Lung (tissue), 11 donors: ENCODE measurements at regions not wholly inside any gene's neighbourhood (a gene's known extent, or its start where the extent isn't known, plus 50 kb on each side); places are given as distances from the start of the nearest gene placed in this dataset.
"Not testable (repeated sequence)": the region's sequence is repeated elsewhere in the genome, so short reads cannot be mapped to it uniquely, and the experiment has no call there.

Experiments used
- ATAC-seq: fragments of 200-7000 bp; cut with Tn5 transposase; one replicate; pipeline ENCODE4 v1.9.1; 2020; ENCODE audit warnings: moderate number of reproducible peaks; ENCODE audit not compliant: insufficient read depth, low FRiP score
- DNase-seq, 3 donors: peaks; one replicate each; pipeline ENCODE4 v3.0.0-alpha.2; 2013 to 2017
- H3K27ac ChIP-seq, 2 donors: one replicate each; pipeline ENCODE4 v1.5.1; 2013; ENCODE audit warnings: mild to moderate bottlenecking in 2 of 2, moderate library complexity in 2 of 2, control low read depth in 1 of 2, inconsistent platforms in 1 of 2, low read depth in 1 of 2, low read length in 1 of 2
- H3K27me3 ChIP-seq, 3 donors: one replicate each; pipeline ENCODE4 v1.5.1; 2013; ENCODE audit warnings: low read length in 2 of 3; ENCODE audit not compliant: control insufficient read depth in 3 of 3, insufficient read depth in 3 of 3
- H3K36me3 ChIP-seq, 4 donors: one replicate each; pipeline ENCODE4 v1.5.1; 2013; ENCODE audit warnings: low read length in 4 of 4, mild to moderate bottlenecking in 1 of 4, moderate library complexity in 1 of 4; ENCODE audit not compliant: control insufficient read depth in 4 of 4, insufficient read depth in 4 of 4
- H3K4me1 ChIP-seq, 5 donors: one replicate each; pipeline ENCODE4 v1.5.1; 2013; ENCODE audit warnings: low read length in 5 of 5, mild to moderate bottlenecking in 2 of 5, moderate library complexity in 1 of 5; ENCODE audit not compliant: control insufficient read depth in 5 of 5, insufficient read depth in 5 of 5
- H3K4me3 ChIP-seq: one replicate; pipeline ENCODE4 v1.5.1; 2013; ENCODE audit warnings: mild to moderate bottlenecking, control low read depth, moderate library complexity
- H3K9ac ChIP-seq, 2 donors: one replicate each; pipeline ENCODE4 v1.5.1; 2013; ENCODE audit warnings: low read length in 2 of 2, control low read depth in 1 of 2; ENCODE audit not compliant: insufficient read depth in 1 of 2
- H3K9me3 ChIP-seq, 4 donors: one replicate each; pipeline ENCODE4 v1.5.1; 2013; ENCODE audit warnings: low read length in 3 of 4, mild to moderate bottlenecking in 1 of 4, moderate library complexity in 1 of 4; ENCODE audit not compliant: control insufficient read depth in 4 of 4, insufficient read depth in 3 of 4
- CTCF ChIP-seq: IDR thresholded peaks from 2 replicates; pipeline ENCODE4 v1.5.1; 2012; ENCODE audit warnings: mild to moderate bottlenecking; ENCODE audit errors: control extremely low read depth, extremely low read depth
- WGBS, 2 donors: extraction: QIAGEN DNeasy Blood & Tissue Kit; methylation state at CpG; one replicate each; pipeline ENCODE4 v1.1.7; 2013; 5-methylcytosine and 5-hydroxymethylcytosine counted together
- donor health status: control.
- donor health status: control.
- donor health status: Bipolar disorder and iron deficiency.
- donor health status: healthy.
- donor health status: DM: yes; HTN: yes; CAD: no.

DNA sequence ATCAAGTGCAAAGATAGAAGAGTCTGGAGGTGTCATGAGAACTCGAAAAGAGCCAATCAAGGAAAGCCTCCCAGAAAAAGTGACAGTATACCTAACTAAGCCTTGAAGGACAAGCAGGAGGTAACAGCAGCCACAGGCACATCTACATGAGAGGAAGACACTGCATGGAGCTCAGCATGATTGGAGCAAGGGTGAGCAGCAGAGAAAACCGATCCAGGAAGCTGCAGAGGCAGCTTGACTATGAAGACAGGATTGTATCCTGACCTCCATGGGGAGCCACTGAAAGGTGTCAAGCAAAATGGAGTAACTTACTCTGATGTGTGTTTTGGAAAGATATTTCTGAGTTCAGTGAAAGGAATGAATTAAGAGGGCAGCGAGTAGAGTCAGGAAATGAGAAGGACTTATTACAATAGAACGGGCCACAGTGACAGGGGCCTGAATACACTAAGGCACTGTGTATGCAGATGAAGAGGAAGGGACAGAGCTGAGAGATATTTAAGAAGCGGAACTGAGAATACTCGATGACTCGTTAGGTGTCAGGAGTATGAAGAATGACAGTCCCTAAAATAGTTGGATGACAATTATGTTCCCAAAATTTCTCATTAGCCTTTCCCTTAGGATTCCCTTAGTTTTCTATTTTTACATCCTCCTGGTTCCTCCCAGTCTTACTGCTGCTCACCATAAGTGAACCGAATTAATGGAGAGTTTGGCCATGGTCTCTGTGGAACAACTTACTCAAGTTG is 139.3 kb upstream of the NFIA start:
- Histone ChIP-seq H3K27ac (no peak overlapping the region), H3K9me3 (no peaks in the 10 kb centered on the region), H3K27me3 (no peaks in the 10 kb centered on the region), H3K9ac (no peak overlapping the region), H3K4me1 (no peaks in the 10 kb centered on the region), H3K4me3 (no peak overlapping the region), H3K36me3 (no peaks in the 10 kb centered on the region)
- no peak for TF ChIP-seq CTCF
- WGBS, 2 donors: 70 to 72% methylated on average over 8 of the region's 8 CpGs
- no peak for ATAC-seq
- no peak for DNase-seq

DNA sequence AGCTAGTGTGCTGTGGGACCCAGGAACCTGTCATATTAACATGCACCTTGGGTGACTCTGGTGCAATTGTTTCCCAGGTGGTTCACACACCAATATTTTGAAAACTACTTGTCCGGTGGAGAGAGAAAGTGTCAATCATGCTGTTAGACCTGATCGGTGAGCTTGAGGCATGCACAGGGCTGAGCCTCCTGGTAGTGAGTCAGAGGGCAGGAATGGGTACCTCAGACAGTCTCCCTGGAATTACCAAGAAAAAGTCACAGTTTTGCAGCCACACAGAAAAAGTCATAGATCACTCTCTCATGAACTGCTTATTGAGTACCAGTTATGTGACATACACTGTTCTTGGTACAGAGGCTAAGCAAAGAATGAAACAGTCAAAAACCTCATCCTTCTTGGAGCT is 140.1 kb upstream of the NFIA start:
- Histone ChIP-seq H3K9ac (no peak overlapping the region), H3K9me3 (no peaks in the 10 kb centered on the region), H3K36me3 (no peaks in the 10 kb centered on the region), H3K4me3 (no peak overlapping the region), H3K4me1 (peaks cover 0 to 6% (median 0%) of the 10 kb centered on the region in 5 donors), H3K27me3 (no peaks in the 10 kb centered on the region), H3K27ac (no peak overlapping the region)
- 75 to 93% methylated on average over 2 of the region's 2 CpGs for WGBS, 2 donors
- no peak for DNase-seq
- ATAC-seq: no peak
- no peak for TF ChIP-seq CTCF

- not testable (repeated sequence) for H3K9ac ChIP-seq, DNase-seq, H3K27me3 ChIP-seq, H3K4me3 ChIP-seq, H3K27ac ChIP-seq, ATAC-seq, H3K9me3 ChIP-seq, H3K36me3 ChIP-seq
- peaks cover 0 to 12% (median 4%) of the 10 kb centered on the region in 5 donors for H3K4me1 ChIP-seq
- 90 to 95% methylated on average over 2 of the region's 2 CpGs for WGBS, 2 donors
These were observed 141.7 kb upstream of the NFIA start for GRCh38 chr1:60940685-60941084.

DNA sequence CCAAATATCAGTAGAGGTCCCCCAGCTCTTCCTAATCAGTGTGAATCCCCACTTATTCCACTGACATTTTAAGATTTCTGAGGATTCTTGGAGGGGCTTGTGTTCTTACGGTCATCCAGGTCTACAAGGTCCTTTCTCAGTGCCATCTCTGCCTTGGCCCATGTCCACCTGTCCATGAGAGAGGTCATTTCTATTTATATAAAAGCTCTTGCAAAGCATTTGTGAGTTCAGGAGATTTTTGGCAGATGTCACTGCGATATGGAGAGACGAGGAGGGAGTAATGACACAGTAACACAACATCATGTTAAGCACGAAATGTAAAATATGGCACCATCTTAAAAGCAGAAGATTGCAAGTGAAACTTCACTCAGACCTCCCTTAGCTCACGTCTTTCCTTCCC is 144.6 kb upstream of the NFIA start:
- Histone ChIP-seq H3K9me3 (no peaks in the 10 kb centered on the region), H3K27ac (no peak overlapping the region), H3K27me3 (no peaks in the 10 kb centered on the region), H3K9ac (no peak overlapping the region), H3K4me1 (peaks cover 0 to 14% (median 4%) of the 10 kb centered on the region in 5 donors), H3K4me3 (no peak overlapping the region), H3K36me3 (no peaks in the 10 kb centered on the region)
- DNase-seq (no peak), ATAC-seq (no peak)
- 92 to 93% methylated on average over 5 of the region's 5 CpGs for WGBS, 2 donors
- TF ChIP-seq CTCF: no peak
